ENCODE measurements at regions not wholly inside any gene's neighbourhood (a gene's known extent, or its start where the extent isn't known, plus 50 kb on each side); places are given as distances from the start of the nearest gene placed in this dataset.
A peak's percentile ranks its signal among the peaks of the same experiment; 100 is the strongest.

DNA sequence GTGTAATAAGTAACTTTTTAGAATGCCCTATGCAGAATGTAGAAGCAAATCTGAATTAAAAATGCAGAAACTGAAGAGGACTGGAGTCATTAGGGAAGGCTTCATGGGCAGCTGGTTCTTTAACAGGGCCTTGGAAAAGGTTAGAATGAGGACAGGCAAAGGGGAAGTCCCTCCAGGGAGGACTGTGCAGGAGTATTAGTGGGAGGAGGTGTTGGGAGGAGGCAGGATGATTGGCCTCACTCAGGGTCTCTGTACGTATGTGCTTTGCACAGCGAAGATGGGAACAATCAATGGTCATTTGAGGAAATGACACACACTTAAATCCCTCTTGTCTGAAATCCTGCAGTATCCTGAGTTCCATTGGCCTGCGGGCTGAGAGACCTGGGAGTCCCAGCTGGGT lies 119.7 kb downstream of the PTCSC3 start:
- TF ChIP-seq, protein P1, sequence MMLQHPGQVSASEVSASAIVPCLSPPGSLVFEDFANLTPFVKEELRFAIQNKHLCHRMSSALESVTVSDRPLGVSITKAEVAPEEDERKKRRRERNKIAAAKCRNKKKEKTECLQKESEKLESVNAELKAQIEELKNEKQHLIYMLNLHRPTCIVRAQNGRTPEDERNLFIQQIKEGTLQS (IDR thresholded peaks at IDR 0.05), result no peak
- TF ChIP-seq GABPA (IDR thresholded peaks at IDR 0.05 in 1 of 2, conservative IDR thresholded peaks at IDR 0.05 in 1 of 2) (no peak), FOXA1 (IDR thresholded peaks at IDR 0.05) (no peak), FOXA2 (IDR thresholded peaks at IDR 0.05) (no peak), RAD21 (IDR thresholded peaks at IDR 0.05) (no peak), JUND (IDR thresholded peaks at IDR 0.05) (no peak), HNF4G (IDR thresholded peaks at IDR 0.05) (no peak), NR2F2 (IDR thresholded peaks at IDR 0.05) (no peak), EGR1 (IDR thresholded peaks at IDR 0.05; ENCODE audit: low read depth in 2 of 2) (no peak), TAF1 (conservative IDR thresholded peaks at IDR 0.05) (no peak)
- TF ChIP-seq, protein P2, sequence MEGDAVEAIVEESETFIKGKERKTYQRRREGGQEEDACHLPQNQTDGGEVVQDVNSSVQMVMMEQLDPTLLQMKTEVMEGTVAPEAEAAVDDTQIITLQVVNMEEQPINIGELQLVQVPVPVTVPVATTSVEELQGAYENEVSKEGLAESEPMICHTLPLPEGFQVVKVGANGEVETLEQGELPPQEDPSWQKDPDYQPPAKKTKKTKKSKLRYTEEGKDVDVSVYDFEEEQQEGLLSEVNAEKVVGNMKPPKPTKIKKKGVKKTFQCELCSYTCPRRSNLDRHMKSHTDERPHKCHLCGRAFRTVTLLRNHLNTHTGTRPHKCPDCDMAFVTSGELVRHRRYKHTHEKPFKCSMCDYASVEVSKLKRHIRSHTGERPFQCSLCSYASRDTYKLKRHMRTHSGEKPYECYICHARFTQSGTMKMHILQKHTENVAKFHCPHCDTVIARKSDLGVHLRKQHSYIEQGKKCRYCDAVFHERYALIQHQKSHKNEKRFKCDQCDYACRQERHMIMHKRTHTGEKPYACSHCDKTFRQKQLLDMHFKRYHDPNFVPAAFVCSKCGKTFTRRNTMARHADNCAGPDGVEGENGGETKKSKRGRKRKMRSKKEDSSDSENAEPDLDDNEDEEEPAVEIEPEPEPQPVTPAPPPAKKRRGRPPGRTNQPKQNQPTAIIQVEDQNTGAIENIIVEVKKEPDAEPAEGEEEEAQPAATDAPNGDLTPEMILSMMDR (IDR thresholded peaks at IDR 0.05; ENCODE audit: low read depth, low read length, missing input control), result no peak
- TF ChIP-seq, protein P3, sequence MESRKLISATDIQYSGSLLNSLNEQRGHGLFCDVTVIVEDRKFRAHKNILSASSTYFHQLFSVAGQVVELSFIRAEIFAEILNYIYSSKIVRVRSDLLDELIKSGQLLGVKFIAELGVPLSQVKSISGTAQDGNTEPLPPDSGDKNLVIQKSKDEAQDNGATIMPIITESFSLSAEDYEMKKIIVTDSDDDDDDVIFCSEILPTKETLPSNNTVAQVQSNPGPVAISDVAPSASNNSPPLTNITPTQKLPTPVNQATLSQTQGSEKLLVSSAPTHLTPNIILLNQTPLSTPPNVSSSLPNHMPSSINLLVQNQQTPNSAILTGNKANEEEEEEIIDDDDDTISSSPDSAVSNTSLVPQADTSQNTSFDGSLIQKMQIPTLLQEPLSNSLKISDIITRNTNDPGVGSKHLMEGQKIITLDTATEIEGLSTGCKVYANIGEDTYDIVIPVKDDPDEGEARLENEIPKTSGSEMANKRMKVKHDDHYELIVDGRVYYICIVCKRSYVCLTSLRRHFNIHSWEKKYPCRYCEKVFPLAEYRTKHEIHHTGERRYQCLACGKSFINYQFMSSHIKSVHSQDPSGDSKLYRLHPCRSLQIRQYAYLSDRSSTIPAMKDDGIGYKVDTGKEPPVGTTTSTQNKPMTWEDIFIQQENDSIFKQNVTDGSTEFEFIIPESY (IDR thresholded peaks at IDR 0.05), result no peak
- H3K27me3 ChIP-seq (ENCODE audit: control insufficient read depth in 4 of 4, insufficient read depth in 4 of 4, low read length in 3 of 4), result no peaks in the 10 kb centered on the region
- H3K36me3 ChIP-seq (ENCODE audit: control insufficient read depth in 4 of 4, insufficient read depth in 3 of 4, low read depth in 1 of 4, low read length in 3 of 4), result no peaks in the 10 kb centered on the region
- H3K4me1 ChIP-seq (ENCODE audit: control insufficient read depth in 4 of 4, insufficient read depth in 4 of 4, low read length in 3 of 4), result peaks cover 4 to 22% (median 14%) of the 10 kb centered on the region in 4 donors
- no peaks in the 10 kb centered on the region for H3K9me3 ChIP-seq (ENCODE audit: control insufficient read depth in 4 of 4, low read length in 3 of 4)
- no peak overlapping the region for H3K4me3 ChIP-seq (ENCODE audit: low read depth in 1 of 3, low read length in 3 of 3)
- no peak overlapping the region for H3K27ac ChIP-seq (ENCODE audit: low read depth in 1 of 2, low read length in 2 of 2)
- H3K9ac ChIP-seq (ENCODE audit: low read depth in 1 of 2, low read length in 2 of 2), result no peak overlapping the region
- DNase-seq (ENCODE audit: low spot score), result no peak
- WGBS, result 93% methylated on average over 3 of the region's 3 CpGs

DNA sequence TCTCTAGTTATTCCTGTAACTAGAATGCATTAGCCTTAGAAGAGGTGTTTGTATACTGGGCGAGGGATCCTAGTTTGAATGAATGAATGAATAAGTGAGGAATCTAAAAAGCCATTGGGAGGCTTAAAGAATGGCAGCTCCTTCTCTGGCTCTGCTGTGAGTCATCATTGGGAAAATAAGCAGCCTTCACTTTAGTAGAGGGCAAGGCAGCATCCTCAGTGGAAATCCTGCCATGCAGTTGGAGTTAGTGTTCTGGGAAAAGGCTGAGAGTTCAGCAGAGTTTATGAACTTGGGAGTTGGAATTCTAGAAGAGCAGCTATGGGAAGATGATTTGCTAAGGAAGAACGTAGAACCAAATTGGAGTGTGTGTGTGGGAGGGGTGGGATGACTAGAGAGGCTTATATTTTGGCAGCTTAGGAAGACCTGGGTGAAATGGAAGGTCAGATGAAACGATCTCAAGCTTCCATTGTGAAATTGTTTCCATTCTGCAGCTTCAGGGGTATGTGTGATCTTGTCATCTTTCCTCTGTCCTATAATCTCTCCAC lies 120.8 kb downstream of the PTCSC3 start:
- Histone ChIP-seq H3K27ac (ENCODE audit: low read depth in 1 of 2, low read length in 2 of 2) (no peak overlapping the region), H3K4me3 (ENCODE audit: low read depth in 1 of 3, low read length in 3 of 3) (no peak overlapping the region), H3K36me3 (ENCODE audit: control insufficient read depth in 4 of 4, insufficient read depth in 3 of 4, low read depth in 1 of 4, low read length in 3 of 4) (no peaks in the 10 kb centered on the region), H3K9ac (ENCODE audit: low read depth in 1 of 2, low read length in 2 of 2) (no peak overlapping the region), H3K27me3 (ENCODE audit: control insufficient read depth in 4 of 4, insufficient read depth in 4 of 4, low read length in 3 of 4) (no peaks in the 10 kb centered on the region), H3K9me3 (ENCODE audit: control insufficient read depth in 4 of 4, low read length in 3 of 4) (no peaks in the 10 kb centered on the region), H3K4me1 (ENCODE audit: control insufficient read depth in 4 of 4, insufficient read depth in 4 of 4, low read length in 3 of 4) (peaks cover 4 to 22% (median 14%) of the 10 kb centered on the region in 4 donors)
- no peak for DNase-seq (ENCODE audit: low spot score)
- WGBS, result 77% methylated on average over 3 of the region's 3 CpGs
- TF ChIP-seq JUND (IDR thresholded peaks at IDR 0.05) (no peak), SP1 (IDR thresholded peaks at IDR 0.05) (no peak), FOXA2 (IDR thresholded peaks at IDR 0.05) (no peak), RAD21 (IDR thresholded peaks at IDR 0.05) (no peak), RXRA (IDR thresholded peaks at IDR 0.05) (peak in 1 of 2 donors; percentile 14)

DNA sequence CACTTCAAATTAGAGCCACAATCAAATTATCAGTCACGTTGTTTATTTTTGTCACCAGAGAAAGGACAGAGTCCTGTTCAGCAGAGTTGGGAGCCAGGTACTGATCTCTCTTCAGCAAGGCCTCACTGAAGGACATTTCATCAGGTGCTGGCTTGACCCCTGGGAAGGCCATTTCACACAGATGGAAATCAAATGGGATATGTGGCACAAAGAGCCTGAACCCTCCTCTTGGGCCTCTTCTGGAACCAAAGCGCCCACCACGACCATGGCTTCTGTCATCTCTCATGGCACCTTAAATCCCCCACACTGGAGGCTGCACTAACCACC lies 121.5 kb downstream of the PTCSC3 start:
- H3K9ac ChIP-seq (ENCODE audit: low read depth in 1 of 2, low read length in 2 of 2), result no peak overlapping the region
- H3K4me3 ChIP-seq (ENCODE audit: low read depth in 1 of 3, low read length in 3 of 3), result no peak overlapping the region
- H3K27me3 ChIP-seq (ENCODE audit: control insufficient read depth in 4 of 4, insufficient read depth in 4 of 4, low read length in 3 of 4), result no peaks in the 10 kb centered on the region
- H3K4me1 ChIP-seq (ENCODE audit: control insufficient read depth in 4 of 4, insufficient read depth in 4 of 4, low read length in 3 of 4), result peaks cover 4 to 22% (median 14%) of the 10 kb centered on the region in 4 donors
- WGBS, result 68% methylated on average over 3 of the region's 3 CpGs
- no peaks in the 10 kb centered on the region for H3K36me3 ChIP-seq (ENCODE audit: control insufficient read depth in 4 of 4, insufficient read depth in 3 of 4, low read depth in 1 of 4, low read length in 3 of 4)
- DNase-seq (ENCODE audit: low spot score), result no peak
- no peaks in the 10 kb centered on the region for H3K9me3 ChIP-seq (ENCODE audit: control insufficient read depth in 4 of 4, low read length in 3 of 4)
- H3K27ac ChIP-seq (ENCODE audit: low read depth in 1 of 2, low read length in 2 of 2), result no peak overlapping the region
- TF ChIP-seq TAF1 (conservative IDR thresholded peaks at IDR 0.05) (no peak), GABPA (IDR thresholded peaks at IDR 0.05 in 1 of 2, conservative IDR thresholded peaks at IDR 0.05 in 1 of 2) (no peak), HNF4A (conservative IDR thresholded peaks at IDR 0.05) (no peak), HNF4G (IDR thresholded peaks at IDR 0.05) (no peak), EGR1 (IDR thresholded peaks at IDR 0.05; ENCODE audit: low read depth in 2 of 2) (no peak), YY1 (IDR thresholded peaks at IDR 0.05) (no peak)
- TF ChIP-seq, protein P2 (IDR thresholded peaks at IDR 0.05; ENCODE audit: low read depth, low read length, missing input control), result no peak
- TF ChIP-seq, protein P1 (IDR thresholded peaks at IDR 0.05), result no peak
- TF ChIP-seq, protein P4, sequence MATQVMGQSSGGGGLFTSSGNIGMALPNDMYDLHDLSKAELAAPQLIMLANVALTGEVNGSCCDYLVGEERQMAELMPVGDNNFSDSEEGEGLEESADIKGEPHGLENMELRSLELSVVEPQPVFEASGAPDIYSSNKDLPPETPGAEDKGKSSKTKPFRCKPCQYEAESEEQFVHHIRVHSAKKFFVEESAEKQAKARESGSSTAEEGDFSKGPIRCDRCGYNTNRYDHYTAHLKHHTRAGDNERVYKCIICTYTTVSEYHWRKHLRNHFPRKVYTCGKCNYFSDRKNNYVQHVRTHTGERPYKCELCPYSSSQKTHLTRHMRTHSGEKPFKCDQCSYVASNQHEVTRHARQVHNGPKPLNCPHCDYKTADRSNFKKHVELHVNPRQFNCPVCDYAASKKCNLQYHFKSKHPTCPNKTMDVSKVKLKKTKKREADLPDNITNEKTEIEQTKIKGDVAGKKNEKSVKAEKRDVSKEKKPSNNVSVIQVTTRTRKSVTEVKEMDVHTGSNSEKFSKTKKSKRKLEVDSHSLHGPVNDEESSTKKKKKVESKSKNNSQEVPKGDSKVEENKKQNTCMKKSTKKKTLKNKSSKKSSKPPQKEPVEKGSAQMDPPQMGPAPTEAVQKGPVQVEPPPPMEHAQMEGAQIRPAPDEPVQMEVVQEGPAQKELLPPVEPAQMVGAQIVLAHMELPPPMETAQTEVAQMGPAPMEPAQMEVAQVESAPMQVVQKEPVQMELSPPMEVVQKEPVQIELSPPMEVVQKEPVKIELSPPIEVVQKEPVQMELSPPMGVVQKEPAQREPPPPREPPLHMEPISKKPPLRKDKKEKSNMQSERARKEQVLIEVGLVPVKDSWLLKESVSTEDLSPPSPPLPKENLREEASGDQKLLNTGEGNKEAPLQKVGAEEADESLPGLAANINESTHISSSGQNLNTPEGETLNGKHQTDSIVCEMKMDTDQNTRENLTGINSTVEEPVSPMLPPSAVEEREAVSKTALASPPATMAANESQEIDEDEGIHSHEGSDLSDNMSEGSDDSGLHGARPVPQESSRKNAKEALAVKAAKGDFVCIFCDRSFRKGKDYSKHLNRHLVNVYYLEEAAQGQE (IDR thresholded peaks at IDR 0.05), result no peak
- TF ChIP-seq, protein P5, sequence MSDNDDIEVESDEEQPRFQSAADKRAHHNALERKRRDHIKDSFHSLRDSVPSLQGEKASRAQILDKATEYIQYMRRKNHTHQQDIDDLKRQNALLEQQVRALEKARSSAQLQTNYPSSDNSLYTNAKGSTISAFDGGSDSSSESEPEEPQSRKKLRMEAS (IDR thresholded peaks at IDR 0.05), result no peak
